ENCODE measurements at regions not wholly inside any gene's neighbourhood (a gene's known extent, or its start where the extent isn't known, plus 50 kb on each side); places are given as distances from the start of the nearest gene placed in this dataset.
"Not testable (repeated sequence)": the region's sequence is repeated elsewhere in the genome, so short reads cannot be mapped to it uniquely, and the experiment has no call there.

DNA sequence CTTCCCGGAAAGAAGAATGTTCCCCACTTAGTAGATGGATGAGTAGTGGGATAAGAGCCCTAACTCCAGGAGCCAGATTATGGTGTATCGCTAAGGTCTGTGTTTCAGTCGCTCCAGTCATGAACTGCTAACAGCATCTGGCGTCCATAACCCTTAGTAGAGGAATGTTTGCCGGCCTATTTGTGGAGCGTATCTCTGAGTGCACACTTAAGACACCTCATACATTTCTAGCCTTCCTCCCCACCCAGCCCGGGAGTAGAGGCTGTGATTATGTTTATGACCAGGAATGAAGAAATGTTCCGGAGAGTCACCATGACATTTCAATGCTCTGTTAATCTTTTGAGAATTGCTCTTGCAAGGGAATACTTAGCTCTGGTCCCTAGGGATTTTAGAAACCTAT lies 251.1 kb upstream of the SOX4 start:
- DNase-seq (ENCODE audit: low spot score): no peak
- no peak overlapping the region for H3K4me3 ChIP-seq
- no peak for TF ChIP-seq CTCF (IDR thresholded peaks at IDR 0.05)
- no peak overlapping the region for H3K27ac ChIP-seq

DNA sequence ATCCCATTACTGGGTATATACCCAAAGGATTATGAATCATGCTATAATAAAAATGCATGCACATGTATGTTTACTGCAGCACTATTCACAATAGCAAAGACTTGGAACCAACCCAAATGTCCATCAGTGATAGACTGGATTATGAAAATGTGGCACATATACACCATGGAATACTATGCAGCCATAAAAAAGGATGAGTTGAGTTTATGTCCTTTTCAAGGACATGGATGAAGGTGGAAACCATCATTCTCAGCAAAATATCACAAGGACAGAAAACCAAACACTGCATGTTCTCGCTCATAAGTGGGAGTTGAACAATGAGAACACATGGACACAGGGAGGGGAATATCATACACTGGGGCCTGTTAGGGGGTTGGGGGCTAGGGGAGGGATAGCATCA lies 247.8 kb upstream of the SOX4 start:
- H3K27ac ChIP-seq; DNase-seq (ENCODE audit: low spot score); H3K4me3 ChIP-seq: not testable (repeated sequence)

GRCh38 chr6:21348146-21348503 lies 245.4 kb upstream of the SOX4 start:
- Histone ChIP-seq H3K27ac (no peak overlapping the region), H3K4me3 (peak overlapping the region; percentile 17)
- no peak for TF ChIP-seq CTCF (IDR thresholded peaks at IDR 0.05)
- no peak for DNase-seq (ENCODE audit: low spot score)

DNA sequence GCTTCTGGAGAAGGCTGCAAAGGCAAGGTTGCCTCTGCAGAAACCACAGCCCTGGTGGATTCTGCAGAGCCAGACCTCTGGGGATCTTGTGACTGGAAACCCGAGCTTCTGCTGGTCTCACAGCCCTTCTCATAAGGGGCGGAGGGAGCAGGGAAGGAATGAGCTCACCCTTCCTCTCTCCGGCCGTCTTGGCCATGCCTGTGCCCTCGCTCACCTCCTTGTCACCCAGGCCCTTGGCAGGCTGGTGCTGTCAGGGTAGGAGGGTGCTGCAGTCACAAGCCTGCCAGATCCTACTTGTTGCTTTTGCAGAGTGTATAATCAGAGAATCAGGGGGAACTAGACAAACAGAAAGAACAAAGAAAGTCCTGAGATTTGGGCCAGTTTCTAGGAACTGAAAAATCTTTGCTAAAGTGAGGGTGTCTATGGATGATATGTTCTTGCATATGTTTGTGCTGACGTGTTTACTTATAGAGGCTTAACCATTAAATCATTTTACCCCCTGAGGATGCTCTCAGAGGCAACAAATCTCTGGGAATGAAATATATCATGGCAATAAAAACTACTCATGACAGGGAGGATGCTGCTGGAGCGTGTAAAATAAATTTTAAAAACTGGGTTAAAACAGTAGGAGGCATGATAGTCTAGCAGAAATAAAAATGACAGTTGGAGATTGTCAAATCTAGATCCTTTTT lies 244.9 kb upstream of the SOX4 start:
- TF ChIP-seq CTCF (IDR thresholded peaks at IDR 0.05): no peak
- DNase-seq (ENCODE audit: low spot score): no peak
- Histone ChIP-seq H3K4me3 (peak overlapping the region; percentile 17), H3K27ac (no peak overlapping the region)

DNA sequence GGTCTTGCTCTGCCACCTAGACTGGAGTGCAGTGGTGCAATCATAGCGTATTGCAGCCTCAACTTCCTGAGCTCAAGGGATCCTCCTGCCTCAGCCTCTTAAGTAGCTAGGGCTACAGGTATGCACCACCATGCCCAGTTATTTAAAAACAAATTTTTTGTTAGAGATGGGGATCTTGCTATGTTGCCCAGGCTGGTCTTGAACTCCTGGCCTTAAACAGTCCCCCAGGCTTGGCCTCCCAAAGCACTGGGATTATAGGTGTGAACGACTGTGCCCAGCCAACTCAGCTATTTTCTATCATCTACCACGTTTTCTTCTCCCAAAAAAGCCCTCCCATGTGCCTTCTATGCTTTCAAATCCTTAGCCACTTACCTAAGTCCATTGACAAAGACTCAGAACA lies 243.7 kb upstream of the SOX4 start:
- H3K27ac ChIP-seq: no peak overlapping the region
- no peak for DNase-seq (ENCODE audit: low spot score)
- no peak overlapping the region for H3K4me3 ChIP-seq
- TF ChIP-seq CTCF (IDR thresholded peaks at IDR 0.05): no peak

DNA sequence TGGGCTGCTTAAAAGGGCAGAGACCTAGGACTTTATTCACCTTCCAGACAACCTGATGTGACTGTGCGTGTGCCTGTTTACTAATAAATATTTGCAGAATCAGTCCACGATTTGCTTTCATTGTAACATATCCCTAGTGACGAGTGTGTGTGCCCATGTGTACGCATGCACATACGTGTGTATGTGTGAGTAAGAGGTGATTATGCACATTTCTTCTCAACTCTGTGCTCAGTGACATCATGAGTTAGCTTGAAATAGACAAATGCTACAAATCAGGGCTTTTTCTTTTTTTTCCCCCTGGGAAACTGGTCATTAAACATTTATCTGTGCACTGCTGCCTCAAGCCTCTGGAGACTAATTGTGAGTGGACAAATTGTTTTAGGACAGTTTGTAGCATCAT lies 242.6 kb upstream of the SOX4 start:
- no peak for TF ChIP-seq CTCF (IDR thresholded peaks at IDR 0.05)
- H3K4me3 ChIP-seq: no peak overlapping the region
- no peak overlapping the region for H3K27ac ChIP-seq
- no peak for DNase-seq (ENCODE audit: low spot score)

DNA sequence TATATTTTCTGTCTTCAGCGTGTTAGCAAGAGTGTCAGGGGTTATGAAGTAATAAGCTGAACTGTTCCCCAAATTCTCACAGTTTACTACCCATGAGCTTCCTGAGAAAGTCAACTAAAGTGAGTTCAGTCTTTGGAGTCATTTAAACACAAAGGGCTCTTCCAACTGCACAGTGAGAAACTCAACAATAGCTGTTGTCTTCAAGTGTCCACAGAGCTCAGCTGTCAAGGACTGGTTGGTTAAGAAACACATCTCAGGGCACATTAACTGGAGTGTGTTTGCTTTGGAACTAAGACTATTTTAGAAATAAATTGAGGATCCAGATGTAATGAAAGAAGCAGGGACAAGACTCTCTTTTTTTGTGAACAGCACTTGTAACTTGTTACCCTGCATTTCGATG lies 241.4 kb upstream of the SOX4 start:
- no peak for DNase-seq (ENCODE audit: low spot score)
- H3K27ac ChIP-seq: no peak overlapping the region

More for the DNA sequence above, 241.4 kb upstream of the SOX4 start:
- H3K4me3 ChIP-seq: no peak overlapping the region
- TF ChIP-seq CTCF (IDR thresholded peaks at IDR 0.05): no peak

Data from coronary artery (tissue), 2 donors.